Left kidney (tissue), 1 donor: ENCODE measurements at regions not wholly inside any gene's neighbourhood (a gene's known extent, or its start where the extent isn't known, plus 50 kb on each side); places are given as distances from the start of the nearest gene placed in this dataset.
"Not testable (repeated sequence)": the region's sequence is repeated elsewhere in the genome, so short reads cannot be mapped to it uniquely, and the experiment has no call there.

ENCODE experiments used
- DNase-seq: peaks from one replicate; pipeline ENCODE4 v3.0.0-alpha.2; 2013

GRCh38 chr18:59800897-59801296 is 98.9 kb upstream of the PMAIP1 start:
- DNase-seq, result no peak

- no peak for DNase-seq
Observed at GRCh38 chr18:59799383-59800015, 100.3 kb upstream of the PMAIP1 start.

GRCh38 chr18:59795882-59796281 is 98.7 kb upstream of the CCBE1 start:
- DNase-seq, result no peak

GRCh38 chr18:59792353-59792752 is 95.1 kb upstream of the CCBE1 start:
- no peak for DNase-seq

- DNase-seq, result not testable (repeated sequence)
Observed at GRCh38 chr18:59790346-59790936, 93.2 kb upstream of the CCBE1 start.

- DNase-seq, result no peak
Observed at GRCh38 chr18:59788791-59789106, 91.5 kb upstream of the CCBE1 start.

- no peak for DNase-seq
Observed at GRCh38 chr18:59787998-59788790, 91.0 kb upstream of the CCBE1 start.

- no peak for DNase-seq
Observed at GRCh38 chr18:59784694-59785093, 87.5 kb upstream of the CCBE1 start.

- peak; percentile 39 for DNase-seq
Observed at GRCh38 chr18:59783138-59783537, 85.9 kb upstream of the CCBE1 start.

GRCh38 chr18:59779979-59780378 is 82.8 kb upstream of the CCBE1 start:
- DNase-seq, result no peak

GRCh38 chr18:59778434-59778833 is 81.2 kb upstream of the CCBE1 start:
- DNase-seq, result no peak

GRCh38 chr18:59777636-59778035 is 80.4 kb upstream of the CCBE1 start:
- DNase-seq, result no peak

GRCh38 chr18:59769129-59769865 is 72.1 kb upstream of the CCBE1 start:
- DNase-seq, result no peak

- no peak for DNase-seq
Observed at GRCh38 chr18:59768409-59768808, 71.2 kb upstream of the CCBE1 start.

- no peak for DNase-seq
Observed at GRCh38 chr18:59767732-59768131, 70.5 kb upstream of the CCBE1 start.

GRCh38 chr18:59765343-59765742 is 68.1 kb upstream of the CCBE1 start:
- no peak for DNase-seq

GRCh38 chr18:59764281-59764680 is 67.1 kb upstream of the CCBE1 start:
- no peak for DNase-seq

- no peak for DNase-seq
Observed at GRCh38 chr18:59763541-59764136, 66.4 kb upstream of the CCBE1 start.

- no peak for DNase-seq
Observed at GRCh38 chr18:59760619-59761600, 63.7 kb upstream of the CCBE1 start.

GRCh38 chr18:59760212-59760611 is 63.0 kb upstream of the CCBE1 start:
- no peak for DNase-seq

- no peak for DNase-seq
Observed at GRCh38 chr18:59758837-59759236, 61.6 kb upstream of the CCBE1 start.
